WI38 (cell line): ENCODE measurements at regions not wholly inside any gene's neighbourhood (a gene's known extent, or its start where the extent isn't known, plus 50 kb on each side); places are given as distances from the start of the nearest gene placed in this dataset.

Experiments used
- H3K4me3 ChIP-seq: 2 replicates; pipeline ENCODE4 v1.5.1; 2011; ENCODE audit warnings: low read depth, mild to moderate bottlenecking, control low read depth, low read length
- TF ChIP-seq, protein P1 (sequence below): IDR thresholded peaks from 2 replicates; pipeline ENCODE4 v1.5.1; 2012; ENCODE audit warnings: low read depth, mild to moderate bottlenecking, control low read depth, low read length

DNA sequence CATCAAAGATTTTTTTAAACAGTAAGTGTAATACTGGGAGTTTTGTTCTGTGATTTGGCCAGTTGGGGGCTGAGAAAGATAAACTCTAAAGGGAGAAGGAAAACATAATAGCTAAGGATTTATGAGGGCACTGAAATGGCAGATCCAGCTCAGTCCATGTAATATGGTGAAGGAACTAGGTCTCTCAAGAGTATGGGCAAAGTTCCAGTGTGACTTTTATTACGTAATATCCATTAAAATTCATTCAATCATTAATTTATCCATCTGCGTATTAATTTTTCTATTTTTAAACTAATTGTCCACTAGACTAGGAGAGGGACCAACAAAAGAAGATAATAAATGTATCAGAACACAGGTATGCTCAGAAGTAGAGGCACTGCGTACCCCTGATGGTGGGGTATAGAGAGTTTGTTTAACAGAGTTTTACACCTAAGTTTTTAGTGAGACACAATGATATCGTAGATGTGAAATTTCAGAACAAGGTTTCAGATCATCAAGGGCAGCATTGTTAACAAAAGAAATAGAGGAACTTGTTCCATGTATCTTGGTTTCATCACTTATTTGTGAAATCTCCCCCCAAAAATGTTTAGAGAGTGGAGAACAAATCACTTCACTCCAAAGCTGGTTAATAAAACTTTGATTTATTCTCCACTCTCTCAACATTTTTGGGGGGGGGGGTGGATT, 351.1 kb downstream of the GRXCR1 start:
- H3K4me3 ChIP-seq: no peak overlapping the region
- TF ChIP-seq, protein P1, sequence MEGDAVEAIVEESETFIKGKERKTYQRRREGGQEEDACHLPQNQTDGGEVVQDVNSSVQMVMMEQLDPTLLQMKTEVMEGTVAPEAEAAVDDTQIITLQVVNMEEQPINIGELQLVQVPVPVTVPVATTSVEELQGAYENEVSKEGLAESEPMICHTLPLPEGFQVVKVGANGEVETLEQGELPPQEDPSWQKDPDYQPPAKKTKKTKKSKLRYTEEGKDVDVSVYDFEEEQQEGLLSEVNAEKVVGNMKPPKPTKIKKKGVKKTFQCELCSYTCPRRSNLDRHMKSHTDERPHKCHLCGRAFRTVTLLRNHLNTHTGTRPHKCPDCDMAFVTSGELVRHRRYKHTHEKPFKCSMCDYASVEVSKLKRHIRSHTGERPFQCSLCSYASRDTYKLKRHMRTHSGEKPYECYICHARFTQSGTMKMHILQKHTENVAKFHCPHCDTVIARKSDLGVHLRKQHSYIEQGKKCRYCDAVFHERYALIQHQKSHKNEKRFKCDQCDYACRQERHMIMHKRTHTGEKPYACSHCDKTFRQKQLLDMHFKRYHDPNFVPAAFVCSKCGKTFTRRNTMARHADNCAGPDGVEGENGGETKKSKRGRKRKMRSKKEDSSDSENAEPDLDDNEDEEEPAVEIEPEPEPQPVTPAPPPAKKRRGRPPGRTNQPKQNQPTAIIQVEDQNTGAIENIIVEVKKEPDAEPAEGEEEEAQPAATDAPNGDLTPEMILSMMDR: no peak

DNA sequence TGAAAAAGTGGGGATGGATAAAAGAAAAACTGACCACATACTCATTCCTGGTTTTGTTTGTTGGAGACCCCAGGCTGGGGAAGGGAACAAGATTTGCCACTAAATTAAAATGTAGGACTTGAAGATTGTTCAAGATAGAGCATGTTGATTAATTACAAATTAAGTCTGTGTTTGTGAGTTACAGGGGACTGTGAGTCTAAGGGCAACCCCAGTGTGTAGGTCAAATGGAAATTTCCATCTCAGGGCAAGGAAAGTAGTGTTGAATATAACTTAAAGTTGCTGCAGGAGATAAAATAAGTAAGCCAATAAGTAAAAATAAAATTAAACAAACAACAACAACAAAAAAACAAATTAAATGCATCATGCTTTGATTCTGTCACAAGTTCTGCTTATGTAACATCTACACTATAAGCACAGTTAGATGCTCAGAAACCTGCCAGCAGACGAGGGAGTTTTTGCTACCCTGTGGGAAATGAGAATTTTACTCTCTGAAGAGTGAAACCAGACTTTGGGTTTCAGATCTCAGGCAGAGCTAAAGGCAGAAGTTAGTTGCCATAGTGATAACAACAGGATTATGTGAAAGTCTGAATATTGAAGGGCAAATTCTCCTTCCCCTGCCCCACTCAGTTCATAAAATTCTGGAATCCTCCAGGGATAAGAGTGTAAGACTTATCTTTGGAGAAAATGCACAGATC, 352.3 kb downstream of the GRXCR1 start:
- H3K4me3 ChIP-seq: no peak overlapping the region
- TF ChIP-seq, protein P1: no peak

DNA sequence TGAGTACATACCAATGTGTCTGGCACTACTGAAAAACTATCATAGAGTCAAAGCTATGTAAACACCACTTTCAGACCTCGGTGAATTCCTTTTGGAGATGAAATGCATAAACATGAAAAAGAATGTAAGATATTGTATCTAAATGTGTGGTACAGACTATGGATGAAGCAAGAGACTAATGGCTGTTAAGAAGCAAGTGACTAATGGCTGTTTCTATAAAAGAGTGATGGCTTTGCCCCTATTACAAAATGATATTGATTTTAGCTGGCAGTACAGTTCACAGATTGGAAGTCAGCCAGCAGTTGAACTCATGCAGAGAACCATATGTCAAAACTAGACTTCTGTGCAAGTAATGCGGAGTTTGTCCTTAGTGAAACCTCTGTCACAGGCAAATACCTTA, 359.3 kb downstream of the GRXCR1 start:
- TF ChIP-seq, protein P1: no peak
- H3K4me3 ChIP-seq: no peak overlapping the region

DNA sequence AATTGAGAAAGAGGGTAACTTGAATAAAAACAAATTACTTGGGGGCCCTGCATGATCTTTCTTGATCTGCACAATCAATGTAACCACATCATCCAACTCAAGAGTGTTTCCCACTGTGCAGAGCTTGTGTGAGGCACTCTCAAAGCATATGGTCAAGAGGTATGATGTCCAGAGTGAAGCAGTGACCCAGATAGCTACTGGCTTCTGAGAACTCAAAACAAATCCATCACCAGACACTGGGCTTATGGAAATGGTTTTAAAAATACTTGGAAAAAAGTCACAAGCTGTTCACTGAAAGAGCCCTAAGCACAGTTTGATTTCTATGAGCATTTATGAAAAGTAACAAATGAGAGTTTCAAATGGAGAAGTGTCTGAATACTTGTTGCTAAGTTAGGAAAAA, 361.0 kb downstream of the GRXCR1 start:
- TF ChIP-seq, protein P1: no peak
- H3K4me3 ChIP-seq: no peak overlapping the region

DNA sequence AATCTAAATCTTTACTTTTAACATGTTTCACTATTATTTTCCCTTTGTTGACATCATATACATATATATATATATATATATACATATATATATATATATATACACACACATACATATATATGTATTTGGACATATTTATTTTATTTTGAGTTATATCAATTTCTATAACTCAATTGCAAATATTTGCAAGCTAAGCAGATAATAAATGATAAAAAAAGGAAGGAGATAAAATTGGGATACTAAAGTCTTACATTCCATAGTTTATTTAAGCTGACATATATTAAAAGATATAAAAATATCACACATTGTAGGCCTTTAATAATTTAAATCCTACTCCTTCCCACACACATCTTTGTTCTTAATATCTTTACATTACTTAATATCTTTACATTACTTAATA, 372.2 kb downstream of the GRXCR1 start:
- H3K4me3 ChIP-seq: no peak overlapping the region
- TF ChIP-seq, protein P1: no peak

DNA sequence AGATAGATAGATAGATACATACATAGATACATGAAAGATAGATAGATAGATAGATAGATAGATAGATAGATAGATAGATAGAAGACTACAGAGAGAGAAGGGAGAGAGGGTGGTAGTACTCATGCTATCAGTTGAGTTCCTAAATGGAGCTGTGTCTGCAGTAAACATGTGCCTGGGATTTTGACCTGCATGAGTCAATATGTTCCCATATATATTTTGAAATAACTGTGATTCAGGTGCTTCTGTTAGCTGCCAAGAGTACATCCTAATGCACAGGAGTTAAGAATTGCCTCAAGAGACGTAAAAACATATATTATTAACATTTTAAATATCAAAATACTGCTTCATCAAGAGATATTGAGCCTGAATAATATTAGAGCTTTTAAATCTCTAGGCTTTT, 379.4 kb downstream of the GRXCR1 start:
- TF ChIP-seq, protein P1: no peak
- H3K4me3 ChIP-seq: no peak overlapping the region

DNA sequence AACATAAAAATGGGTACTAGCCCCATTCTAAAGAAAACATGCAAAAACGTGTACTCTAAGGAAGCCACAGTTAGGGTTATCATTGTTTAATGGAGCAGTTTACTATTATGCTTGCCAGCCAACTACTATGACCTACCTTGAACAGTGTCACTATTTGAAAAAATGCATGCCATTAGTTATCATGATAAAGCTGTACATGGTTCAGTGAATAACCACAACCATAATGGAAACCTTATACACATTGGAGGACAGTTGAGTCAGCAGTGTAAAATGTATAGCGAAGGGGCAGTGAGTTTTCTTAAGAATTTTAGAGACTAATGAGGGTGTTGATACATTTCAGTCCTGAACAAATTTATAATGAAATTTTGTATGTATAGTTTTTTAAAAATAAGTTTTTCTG, 381.9 kb downstream of the GRXCR1 start:
- no peak overlapping the region for H3K4me3 ChIP-seq
- TF ChIP-seq, protein P1: no peak
